GM13977 (cell line): ENCODE measurements at regions not wholly inside any gene's neighbourhood (a gene's known extent, or its start where the extent isn't known, plus 50 kb on each side); places are given as distances from the start of the nearest gene placed in this dataset.

Experiments used
- DNase-seq: peaks from one replicate; pipeline ENCODE4 v3.0.0; 2012; ENCODE audit warnings: low spot score
- in situ Hi-C: fragments of 300-500 bp; cut with MboI; formaldehyde crosslinking; loops from one replicate; pipeline ENCODE4 v1.12.0; 2022; ENCODE audit warnings: low sequenced_read_pairs, low pct_unique_long_range_greater_than_20kb, mixed read lengths, inconsistent platforms; ENCODE audit not compliant: unreplicated experiment
- TF ChIP-seq, protein P1 (sequence below): IDR thresholded peaks from 2 replicates; pipeline ENCODE4 v1.5.1; 2012; ENCODE audit warnings: mild to moderate bottlenecking, control low read depth; ENCODE audit not compliant: insufficient read depth; ENCODE audit errors: extremely low read depth, missing control alignments

DNA sequence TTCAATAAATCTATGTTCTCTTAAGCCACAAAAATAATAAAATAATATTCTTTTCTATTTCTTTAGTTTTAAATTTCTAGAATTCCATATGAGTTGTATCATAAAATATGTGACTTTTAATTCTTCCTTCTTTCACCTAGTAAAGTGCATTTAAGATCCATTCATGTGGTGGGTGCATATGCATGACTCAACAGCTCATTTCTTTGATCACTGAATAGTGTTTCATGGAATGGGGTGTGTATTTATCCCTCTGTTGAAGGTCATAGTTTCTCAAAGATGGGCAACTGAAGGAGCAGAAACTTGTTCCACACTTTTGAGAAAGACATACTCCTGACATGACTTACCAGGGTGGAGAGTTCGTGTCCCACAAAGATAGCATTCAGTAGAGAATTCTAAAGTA is 1230.3 kb upstream of the AGA start:
- DNase-seq = no peak
- TF ChIP-seq, protein P1, sequence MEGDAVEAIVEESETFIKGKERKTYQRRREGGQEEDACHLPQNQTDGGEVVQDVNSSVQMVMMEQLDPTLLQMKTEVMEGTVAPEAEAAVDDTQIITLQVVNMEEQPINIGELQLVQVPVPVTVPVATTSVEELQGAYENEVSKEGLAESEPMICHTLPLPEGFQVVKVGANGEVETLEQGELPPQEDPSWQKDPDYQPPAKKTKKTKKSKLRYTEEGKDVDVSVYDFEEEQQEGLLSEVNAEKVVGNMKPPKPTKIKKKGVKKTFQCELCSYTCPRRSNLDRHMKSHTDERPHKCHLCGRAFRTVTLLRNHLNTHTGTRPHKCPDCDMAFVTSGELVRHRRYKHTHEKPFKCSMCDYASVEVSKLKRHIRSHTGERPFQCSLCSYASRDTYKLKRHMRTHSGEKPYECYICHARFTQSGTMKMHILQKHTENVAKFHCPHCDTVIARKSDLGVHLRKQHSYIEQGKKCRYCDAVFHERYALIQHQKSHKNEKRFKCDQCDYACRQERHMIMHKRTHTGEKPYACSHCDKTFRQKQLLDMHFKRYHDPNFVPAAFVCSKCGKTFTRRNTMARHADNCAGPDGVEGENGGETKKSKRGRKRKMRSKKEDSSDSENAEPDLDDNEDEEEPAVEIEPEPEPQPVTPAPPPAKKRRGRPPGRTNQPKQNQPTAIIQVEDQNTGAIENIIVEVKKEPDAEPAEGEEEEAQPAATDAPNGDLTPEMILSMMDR = no peak
- in situ Hi-C loops = no loop called here

DNA sequence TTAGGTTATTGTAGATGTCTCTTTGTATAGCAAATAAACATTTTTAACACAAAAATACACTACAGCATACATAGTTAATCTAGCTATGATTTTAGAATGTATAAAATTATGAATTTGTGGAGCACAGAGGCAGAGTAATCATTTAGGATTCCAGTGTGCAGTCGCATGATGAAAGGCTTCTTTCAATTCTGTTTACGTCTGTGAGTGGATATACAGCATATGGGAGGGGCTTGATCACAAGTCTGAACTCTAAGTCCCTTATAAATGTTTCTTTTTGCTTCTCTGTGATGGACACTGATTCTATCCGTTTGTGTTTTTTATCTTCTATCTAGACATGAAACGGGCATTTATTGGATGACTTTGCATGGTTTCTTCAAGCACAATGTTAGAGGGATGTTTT is 1239.6 kb upstream of the AGA start:
- DNase-seq = no peak
- TF ChIP-seq, protein P1 = no peak
- in situ Hi-C loops = no loop called here

DNA sequence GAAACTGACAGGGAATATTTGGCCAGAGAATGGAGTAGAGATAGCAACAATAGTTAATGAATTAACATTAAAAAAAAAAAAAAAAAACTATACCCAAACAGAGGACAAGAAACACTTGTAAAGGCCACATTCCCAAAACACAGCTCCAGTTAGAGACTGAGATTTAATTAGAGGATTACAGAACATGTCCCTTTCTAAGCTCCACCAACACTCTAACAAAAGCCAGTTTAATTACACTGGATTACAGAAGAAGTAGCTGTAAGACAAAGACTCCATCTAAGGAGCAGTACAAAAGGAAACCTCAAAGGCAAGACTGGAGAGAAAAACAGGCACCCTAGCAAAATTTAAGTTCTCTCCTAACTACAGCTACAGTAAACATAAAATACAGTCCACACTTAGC is 1247.7 kb upstream of the AGA start:
- TF ChIP-seq, protein P1 = no peak
- no peak for DNase-seq
- in situ Hi-C loops = no loop called here

DNA sequence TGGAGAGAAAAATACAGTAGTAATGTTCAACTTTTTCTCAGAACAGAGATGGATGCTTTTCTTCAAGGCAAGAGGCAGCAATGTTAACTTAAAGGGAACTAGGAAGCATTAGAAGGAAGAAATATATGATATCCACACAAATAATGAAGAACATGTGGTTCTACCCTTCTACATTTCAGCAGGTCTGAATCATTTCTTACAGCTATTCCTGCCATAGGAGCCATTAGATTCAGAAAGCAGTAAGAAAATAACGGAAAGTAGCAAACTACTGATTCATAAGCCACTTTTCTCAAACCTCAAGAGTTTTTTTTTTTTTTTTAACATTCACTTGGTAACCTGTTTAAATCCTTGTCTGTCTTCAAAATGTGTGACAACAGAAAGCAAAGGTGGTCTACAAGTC is 1251.6 kb upstream of the AGA start:
- TF ChIP-seq, protein P1 = no peak
- in situ Hi-C loops = no loop called here
- no peak for DNase-seq

DNA sequence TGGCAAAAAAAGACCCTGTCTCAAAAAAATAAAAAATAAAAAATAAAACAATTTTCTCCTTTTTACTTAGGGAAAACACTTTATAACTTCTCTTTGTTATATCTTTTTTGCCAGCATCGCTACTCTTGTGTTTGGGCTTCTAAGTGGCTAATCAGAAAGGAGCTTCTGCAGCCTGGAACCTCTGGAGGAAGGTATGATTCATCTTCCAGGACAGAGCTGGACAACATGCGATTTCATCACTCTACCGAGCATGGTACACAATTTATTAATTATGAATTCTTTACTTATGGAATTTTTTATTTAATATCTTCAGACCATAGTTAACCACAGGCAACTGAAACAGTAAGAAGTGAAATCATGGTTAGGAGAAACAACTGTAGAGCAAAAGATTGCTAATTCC is 1254.3 kb upstream of the AGA start:
- no peak for DNase-seq
- TF ChIP-seq, protein P1 = no peak
- in situ Hi-C loops = no loop called here

DNA sequence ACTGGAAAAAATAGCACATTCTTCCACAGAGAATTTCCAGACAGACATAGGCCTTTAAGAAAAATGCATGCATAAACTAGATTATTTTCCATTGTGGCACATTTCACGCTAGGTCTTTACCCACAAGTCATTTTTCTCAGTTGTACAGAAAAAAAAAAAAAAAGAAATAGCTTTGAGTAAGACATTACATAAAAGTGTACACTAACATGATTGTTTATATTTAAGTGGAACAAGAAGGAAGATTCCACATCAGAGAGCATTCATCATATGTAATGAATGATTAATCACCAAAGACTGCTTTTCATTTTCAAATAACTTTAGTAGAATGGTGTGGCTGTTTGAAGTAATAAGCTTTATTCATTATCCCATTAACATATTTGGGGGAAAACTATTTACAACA is 1270.2 kb upstream of the AGA start:
- in situ Hi-C loops = no loop called here
- DNase-seq = no peak
- TF ChIP-seq, protein P1 = no peak

DNA sequence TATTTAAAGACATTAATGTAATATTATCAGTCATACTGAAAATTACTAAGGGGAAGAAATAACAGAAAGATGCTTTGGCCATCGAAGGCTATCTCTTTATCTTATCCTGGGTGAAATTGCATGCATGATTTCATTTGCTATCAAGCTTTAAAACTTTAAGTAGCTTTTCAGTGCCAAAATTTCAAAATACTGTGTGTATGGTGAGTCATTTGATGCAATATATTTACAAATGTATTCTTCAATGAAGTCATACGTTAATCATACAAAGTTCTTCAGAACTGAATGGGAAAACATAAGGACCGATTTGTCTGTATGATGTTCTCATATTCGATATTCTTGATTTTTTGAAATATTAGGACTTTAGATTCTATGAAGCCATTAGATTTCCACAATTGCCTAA is 1295.8 kb upstream of the AGA start:
- DNase-seq = no peak
- in situ Hi-C loops = no loop called here
- TF ChIP-seq, protein P1 = no peak
